ENCODE measurements at regions not wholly inside any gene's neighbourhood (a gene's known extent, or its start where the extent isn't known, plus 50 kb on each side); places are given as distances from the start of the nearest gene placed in this dataset.
A peak's percentile ranks its signal among the peaks of the same experiment; 100 is the strongest.

GRCh38 chr17:68706356-68706920, 105.3 kb upstream of the FAM20A start:
- Histone ChIP-seq H3K4me3 (ENCODE audit: low read length in 3 of 3) (no peak overlapping the region), H3K4me1 (ENCODE audit: control insufficient read depth in 3 of 3, insufficient read depth in 3 of 3, low read length in 3 of 3) (no peaks in the 10 kb centered on the region), H3K9me3 (ENCODE audit: control insufficient read depth in 3 of 3, low read length in 3 of 3) (no peaks in the 10 kb centered on the region), H3K27me3 (ENCODE audit: control insufficient read depth in 3 of 3, insufficient read depth in 3 of 3, low read length in 3 of 3) (no peaks in the 10 kb centered on the region), H3K27ac (ENCODE audit: low read depth, low read length) (peak overlapping the region; percentile 48), H3K36me3 (ENCODE audit: control insufficient read depth in 3 of 3, insufficient read depth in 3 of 3, low read length in 3 of 3) (no peaks in the 10 kb centered on the region), H3K9ac (ENCODE audit: low read depth in 1 of 3, low read length in 3 of 3) (no peak overlapping the region)

DNA sequence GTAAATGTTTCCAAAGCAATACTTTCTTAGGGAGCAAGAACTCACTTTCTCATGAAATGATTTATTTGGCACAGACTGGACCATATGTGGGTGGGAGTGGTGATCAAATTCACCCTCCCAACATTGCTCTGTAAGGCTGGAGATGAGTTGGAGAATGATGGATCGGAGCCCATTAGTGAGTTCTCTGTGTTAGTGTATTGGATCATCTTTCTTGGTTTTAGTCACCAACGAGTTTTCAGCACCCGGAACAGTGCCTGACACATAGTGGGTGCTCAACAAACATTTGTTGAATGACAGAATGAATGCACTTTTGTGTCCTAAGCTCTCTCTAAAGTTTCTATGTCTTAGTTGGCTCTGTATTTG, 104.5 kb upstream of the FAM20A start:
- H3K4me1 ChIP-seq (ENCODE audit: control insufficient read depth in 3 of 3, insufficient read depth in 3 of 3, low read length in 3 of 3): peaks cover 0 to 3% (median 0%) of the 10 kb centered on the region in 3 donors
- H3K9ac ChIP-seq (ENCODE audit: low read depth in 1 of 3, low read length in 3 of 3): no peak overlapping the region
- peak overlapping the region; percentile 48 for H3K27ac ChIP-seq (ENCODE audit: low read depth, low read length)
- no peaks in the 10 kb centered on the region for H3K36me3 ChIP-seq (ENCODE audit: control insufficient read depth in 3 of 3, insufficient read depth in 3 of 3, low read length in 3 of 3)
- no peaks in the 10 kb centered on the region for H3K27me3 ChIP-seq (ENCODE audit: control insufficient read depth in 3 of 3, insufficient read depth in 3 of 3, low read length in 3 of 3)
- no peaks in the 10 kb centered on the region for H3K9me3 ChIP-seq (ENCODE audit: control insufficient read depth in 3 of 3, low read length in 3 of 3)
- no peak overlapping the region for H3K4me3 ChIP-seq (ENCODE audit: low read length in 3 of 3)

DNA sequence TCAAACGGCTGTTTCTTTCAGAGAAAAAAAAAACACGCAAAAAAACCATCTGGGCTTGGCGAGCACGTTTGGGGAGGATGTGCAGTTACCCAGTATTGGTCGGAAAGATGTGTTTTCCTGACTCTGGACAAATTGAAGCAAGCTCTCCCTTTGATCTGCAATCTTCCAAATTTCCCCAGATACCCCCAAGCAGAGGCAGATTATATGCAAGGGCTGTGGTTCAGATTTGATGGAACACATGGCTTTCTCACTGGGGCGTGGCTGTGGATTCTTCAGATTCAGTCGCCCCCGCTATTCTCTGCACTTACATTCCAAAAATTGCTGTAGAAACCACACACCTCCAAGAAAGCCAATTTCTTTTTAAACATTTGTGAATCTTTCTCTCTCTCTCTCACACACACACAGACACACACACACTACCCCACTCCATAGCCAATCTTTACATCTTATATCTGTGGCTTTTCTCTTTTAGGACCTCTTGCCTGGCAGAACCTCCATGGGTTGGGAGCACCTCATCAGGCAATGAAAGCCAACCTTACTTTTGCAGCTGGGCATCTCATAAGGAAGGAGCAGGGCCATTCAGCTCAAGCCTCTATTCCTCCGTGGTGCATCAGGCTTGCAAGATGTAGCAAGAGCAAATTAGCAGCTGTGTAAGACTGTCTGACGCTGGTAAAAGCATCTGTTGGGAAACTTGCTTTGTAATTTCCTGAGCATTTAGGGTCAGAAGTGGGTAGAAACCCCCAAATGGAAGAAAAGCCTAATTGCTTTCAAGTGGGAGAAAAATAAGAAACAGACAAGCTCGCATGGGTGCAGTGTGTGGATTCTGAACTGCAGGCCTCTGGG, 103.9 kb upstream of the FAM20A start:
- H3K9ac ChIP-seq (ENCODE audit: low read depth in 1 of 3, low read length in 3 of 3): no peak overlapping the region
- H3K9me3 ChIP-seq (ENCODE audit: control insufficient read depth in 3 of 3, low read length in 3 of 3): no peaks in the 10 kb centered on the region
- peaks cover 0 to 5% (median 0%) of the 10 kb centered on the region in 3 donors for H3K4me1 ChIP-seq (ENCODE audit: control insufficient read depth in 3 of 3, insufficient read depth in 3 of 3, low read length in 3 of 3)
- no peaks in the 10 kb centered on the region for H3K27me3 ChIP-seq (ENCODE audit: control insufficient read depth in 3 of 3, insufficient read depth in 3 of 3, low read length in 3 of 3)
- peak overlapping the region; percentile 47 for H3K27ac ChIP-seq (ENCODE audit: low read depth, low read length)
- H3K36me3 ChIP-seq (ENCODE audit: control insufficient read depth in 3 of 3, insufficient read depth in 3 of 3, low read length in 3 of 3): no peaks in the 10 kb centered on the region
- H3K4me3 ChIP-seq (ENCODE audit: low read length in 3 of 3): no peak overlapping the region

- H3K27me3 ChIP-seq (ENCODE audit: control insufficient read depth in 3 of 3, insufficient read depth in 3 of 3, low read length in 3 of 3): no peaks in the 10 kb centered on the region
- no peak overlapping the region for H3K9ac ChIP-seq (ENCODE audit: low read depth in 1 of 3, low read length in 3 of 3)
- no peaks in the 10 kb centered on the region for H3K36me3 ChIP-seq (ENCODE audit: control insufficient read depth in 3 of 3, insufficient read depth in 3 of 3, low read length in 3 of 3)
These were observed 99.9 kb upstream of the FAM20A start for GRCh38 chr17:68701046-68701445.

GRCh38 chr17:68700421-68700820, 99.3 kb upstream of the FAM20A start:
- Histone ChIP-seq H3K9ac (ENCODE audit: low read depth in 1 of 3, low read length in 3 of 3) (no peak overlapping the region), H3K36me3 (ENCODE audit: control insufficient read depth in 3 of 3, insufficient read depth in 3 of 3, low read length in 3 of 3) (no peaks in the 10 kb centered on the region), H3K4me1 (ENCODE audit: control insufficient read depth in 3 of 3, insufficient read depth in 3 of 3, low read length in 3 of 3) (peaks cover 0 to 14% (median 0%) of the 10 kb centered on the region in 3 donors), H3K9me3 (ENCODE audit: control insufficient read depth in 3 of 3, low read length in 3 of 3) (no peaks in the 10 kb centered on the region), H3K4me3 (ENCODE audit: low read length in 3 of 3) (no peak overlapping the region), H3K27ac (ENCODE audit: low read depth, low read length) (no peak overlapping the region), H3K27me3 (ENCODE audit: control insufficient read depth in 3 of 3, insufficient read depth in 3 of 3, low read length in 3 of 3) (no peaks in the 10 kb centered on the region)

More at GRCh38 chr17:68701046-68701445, 99.9 kb upstream of the FAM20A start:
- H3K4me1 ChIP-seq (ENCODE audit: control insufficient read depth in 3 of 3, insufficient read depth in 3 of 3, low read length in 3 of 3): peaks cover 0 to 14% (median 0%) of the 10 kb centered on the region in 3 donors
- no peaks in the 10 kb centered on the region for H3K9me3 ChIP-seq (ENCODE audit: control insufficient read depth in 3 of 3, low read length in 3 of 3)
- no peak overlapping the region for H3K4me3 ChIP-seq (ENCODE audit: low read length in 3 of 3)
- H3K27ac ChIP-seq (ENCODE audit: low read depth, low read length): no peak overlapping the region

DNA sequence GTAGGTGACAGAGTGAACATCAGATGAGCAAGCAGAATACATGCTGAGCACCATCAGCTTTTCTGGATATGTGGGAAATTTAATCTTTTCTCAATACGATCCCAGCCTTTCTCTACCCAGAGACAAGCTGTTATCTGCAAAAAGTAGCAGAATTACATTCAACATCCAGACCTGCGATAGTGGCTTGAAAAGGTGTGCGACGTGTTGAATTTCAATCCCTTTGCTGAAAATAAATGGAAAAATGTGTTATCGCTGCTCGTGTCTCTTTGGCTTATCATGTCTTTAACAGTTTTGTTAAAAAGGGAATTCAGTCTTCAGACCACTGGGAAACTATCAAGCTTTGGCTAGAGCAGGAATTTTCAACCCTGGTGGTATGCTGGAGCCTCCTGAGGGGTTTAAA, 98.8 kb upstream of the FAM20A start:
- H3K4me1 ChIP-seq (ENCODE audit: control insufficient read depth in 3 of 3, insufficient read depth in 3 of 3, low read length in 3 of 3): peaks cover 0 to 14% (median 0%) of the 10 kb centered on the region in 3 donors
- no peaks in the 10 kb centered on the region for H3K36me3 ChIP-seq (ENCODE audit: control insufficient read depth in 3 of 3, insufficient read depth in 3 of 3, low read length in 3 of 3)
- H3K9ac ChIP-seq (ENCODE audit: low read depth in 1 of 3, low read length in 3 of 3): no peak overlapping the region
- peaks cover 0 to 2% (median 0%) of the 10 kb centered on the region in 3 donors for H3K9me3 ChIP-seq (ENCODE audit: control insufficient read depth in 3 of 3, low read length in 3 of 3)
- no peak overlapping the region for H3K4me3 ChIP-seq (ENCODE audit: low read length in 3 of 3)
- H3K27me3 ChIP-seq (ENCODE audit: control insufficient read depth in 3 of 3, insufficient read depth in 3 of 3, low read length in 3 of 3): no peaks in the 10 kb centered on the region
- H3K27ac ChIP-seq (ENCODE audit: low read depth, low read length): no peak overlapping the region

- Histone ChIP-seq H3K36me3 (ENCODE audit: control insufficient read depth in 3 of 3, insufficient read depth in 3 of 3, low read length in 3 of 3) (no peaks in the 10 kb centered on the region), H3K27me3 (ENCODE audit: control insufficient read depth in 3 of 3, insufficient read depth in 3 of 3, low read length in 3 of 3) (no peaks in the 10 kb centered on the region), H3K9ac (ENCODE audit: low read depth in 1 of 3, low read length in 3 of 3) (no peak overlapping the region), H3K9me3 (ENCODE audit: control insufficient read depth in 3 of 3, low read length in 3 of 3) (peaks cover 0 to 3% (median 0%) of the 10 kb centered on the region in 3 donors), H3K4me1 (ENCODE audit: control insufficient read depth in 3 of 3, insufficient read depth in 3 of 3, low read length in 3 of 3) (peaks cover 0 to 14% (median 0%) of the 10 kb centered on the region in 3 donors), H3K4me3 (ENCODE audit: low read length in 3 of 3) (no peak overlapping the region), H3K27ac (ENCODE audit: low read depth, low read length) (peak overlapping the region; percentile 59)
These were observed 97.6 kb upstream of the FAM20A start for GRCh38 chr17:68698746-68699145.

DNA sequence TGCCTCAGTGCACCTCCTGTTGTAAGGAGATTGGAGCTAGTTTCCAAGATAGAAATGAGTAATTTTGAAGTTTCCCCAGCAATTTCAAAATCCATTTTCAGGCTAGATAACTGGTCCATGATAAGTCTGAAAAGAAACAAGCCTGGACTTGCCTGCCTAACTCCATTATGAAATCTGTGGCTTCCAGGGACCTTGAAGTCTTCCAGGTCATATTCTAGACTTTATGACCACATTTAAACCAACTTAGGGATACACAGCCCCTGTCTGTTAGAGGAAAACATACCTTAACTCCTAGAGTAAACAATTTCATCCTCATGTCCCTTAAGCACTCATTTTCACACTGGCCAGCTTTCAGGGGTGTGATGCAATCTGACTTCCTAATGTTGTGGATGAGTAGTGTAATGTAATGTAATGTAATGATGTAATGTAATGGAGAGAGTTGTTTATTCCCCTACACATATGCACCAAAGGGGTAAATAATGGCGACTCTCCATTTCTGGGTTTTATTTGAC, 96.7 kb upstream of the FAM20A start:
- no peak overlapping the region for H3K4me3 ChIP-seq (ENCODE audit: low read length in 3 of 3)
- H3K27ac ChIP-seq (ENCODE audit: low read depth, low read length): peak overlapping the region; percentile 59
- no peak overlapping the region for H3K9ac ChIP-seq (ENCODE audit: low read depth in 1 of 3, low read length in 3 of 3)
- H3K9me3 ChIP-seq (ENCODE audit: control insufficient read depth in 3 of 3, low read length in 3 of 3): peaks cover 0 to 3% (median 0%) of the 10 kb centered on the region in 3 donors
- H3K27me3 ChIP-seq (ENCODE audit: control insufficient read depth in 3 of 3, insufficient read depth in 3 of 3, low read length in 3 of 3): no peaks in the 10 kb centered on the region
- H3K4me1 ChIP-seq (ENCODE audit: control insufficient read depth in 3 of 3, insufficient read depth in 3 of 3, low read length in 3 of 3): peaks cover 0 to 14% (median 0%) of the 10 kb centered on the region in 3 donors
- H3K36me3 ChIP-seq (ENCODE audit: control insufficient read depth in 3 of 3, insufficient read depth in 3 of 3, low read length in 3 of 3): no peaks in the 10 kb centered on the region

- peaks cover 0 to 11% (median 0%) of the 10 kb centered on the region in 3 donors for H3K4me1 ChIP-seq (ENCODE audit: control insufficient read depth in 3 of 3, insufficient read depth in 3 of 3, low read length in 3 of 3)
- no peak overlapping the region for H3K27ac ChIP-seq (ENCODE audit: low read depth, low read length)
- H3K9ac ChIP-seq (ENCODE audit: low read depth in 1 of 3, low read length in 3 of 3): no peak overlapping the region
- no peaks in the 10 kb centered on the region for H3K36me3 ChIP-seq (ENCODE audit: control insufficient read depth in 3 of 3, insufficient read depth in 3 of 3, low read length in 3 of 3)
- H3K4me3 ChIP-seq (ENCODE audit: low read length in 3 of 3): no peak overlapping the region
- peaks cover 0 to 3% (median 0%) of the 10 kb centered on the region in 3 donors for H3K9me3 ChIP-seq (ENCODE audit: control insufficient read depth in 3 of 3, low read length in 3 of 3)
- no peaks in the 10 kb centered on the region for H3K27me3 ChIP-seq (ENCODE audit: control insufficient read depth in 3 of 3, insufficient read depth in 3 of 3, low read length in 3 of 3)
These were observed 94.5 kb upstream of the FAM20A start for GRCh38 chr17:68695659-68696058.
